CD14-positive monocyte (primary cell): ENCODE measurements at regions not wholly inside any gene's neighbourhood (a gene's known extent, or its start where the extent isn't known, plus 50 kb on each side); places are given as distances from the start of the nearest gene placed in this dataset.
A peak's percentile ranks its signal among the peaks of the same experiment; 100 is the strongest.
"Not testable (repeated sequence)": the region's sequence is repeated elsewhere in the genome, so short reads cannot be mapped to it uniquely, and the experiment has no call there.

Experiments
- DNase-seq, 3 donors: peaks; one replicate each; pipeline ENCODE4 v3.0.0-alpha.2; 2011 to 2022
- H2AFZ ChIP-seq: 2 replicates; pipeline ENCODE4 v1.6.0; 2012; ENCODE audit warnings: mild to moderate bottlenecking, low read depth, low read length, inconsistent platforms; ENCODE audit not compliant: insufficient read depth, poor library complexity, severe bottlenecking
- H3K27ac ChIP-seq, 2 donors: 1 replicate in 1 of 2; 2 replicates in 1 of 2; pipeline ENCODE4 v1.5.1; 2012 to 2013; ENCODE audit warnings: low read length in 2 of 2, control low read depth in 1 of 2, inconsistent platforms in 1 of 2, low read depth in 1 of 2, mild to moderate bottlenecking in 1 of 2
- H3K27me3 ChIP-seq, 2 donors: one replicate each; pipeline versions ENCODE4 v1.6.0 to v1.6.1; 2011 to 2013; ENCODE audit warnings: low read length in 2 of 2; ENCODE audit not compliant: control insufficient read depth in 2 of 2, insufficient read depth in 2 of 2
- H3K36me3 ChIP-seq, 2 donors: replicated peaks in 1 of 2; 1 replicate in 1 of 2; 2 replicates in 1 of 2; pipeline versions ENCODE4 v1.5.1 to v1.6.1; 2012 to 2013; ENCODE audit warnings: low read length in 2 of 2, control low read depth in 1 of 2, inconsistent platforms in 1 of 2, mild to moderate bottlenecking in 1 of 2; ENCODE audit not compliant: insufficient read depth in 2 of 2, control insufficient read depth in 1 of 2
- H3K4me1 ChIP-seq, 2 donors: 1 replicate in 1 of 2; 2 replicates in 1 of 2; pipeline versions ENCODE4 v1.5.1 to v1.6.1; 2012 to 2013; ENCODE audit warnings: low read length in 2 of 2, control low read depth in 1 of 2, inconsistent platforms in 1 of 2, mild to moderate bottlenecking in 1 of 2, moderate library complexity in 1 of 2; ENCODE audit not compliant: insufficient read depth in 2 of 2, control insufficient read depth in 1 of 2
- H3K4me2 ChIP-seq: replicated peaks from 2 replicates; pipeline ENCODE3; 2012; ENCODE audit warnings: low read length, moderate library complexity, mild to moderate bottlenecking; ENCODE audit not compliant: poor library complexity, severe bottlenecking; ENCODE audit errors: extremely low read depth
- H3K4me3 ChIP-seq, 3 experiments: fragments of 200-600 bp in 1 of 3; sonication (generic) in 1 of 3; replicated peaks in 1 of 3; 1 replicate in 2 of 3; 2 replicates in 1 of 3; pipeline ENCODE4 v1.5.1; 2011 to 2013; ENCODE audit warnings: low read length in 3 of 3, mild to moderate bottlenecking in 3 of 3, control low read depth in 2 of 3, low read depth in 2 of 3, inconsistent platforms in 1 of 3, moderate library complexity in 1 of 3
- H3K79me2 ChIP-seq: 2 replicates; pipeline ENCODE4 v1.6.0; 2012; ENCODE audit warnings: mild to moderate bottlenecking, control low read depth, inconsistent platforms, low read length, moderate library complexity; ENCODE audit not compliant: insufficient read depth
- H3K9ac ChIP-seq: 2 replicates; pipeline ENCODE4 v1.6.0; 2017; ENCODE audit warnings: low read length, mild to moderate bottlenecking; ENCODE audit not compliant: insufficient read depth, poor library complexity, severe bottlenecking
- H3K9me3 ChIP-seq, 2 donors: replicated peaks in 1 of 2; 1 replicate in 1 of 2; 2 replicates in 1 of 2; pipeline versions ENCODE4 v1.5.1 to v1.6.1; 2012 to 2013; ENCODE audit warnings: low read length in 2 of 2, control low read depth in 1 of 2; ENCODE audit not compliant: control insufficient read depth in 1 of 2, insufficient read depth in 1 of 2
- H4K20me1 ChIP-seq: 2 replicates; pipeline ENCODE4 v1.6.0; 2012; ENCODE audit warnings: mild to moderate bottlenecking, low read length, control low read depth, moderate library complexity; ENCODE audit not compliant: insufficient read depth
- H3K27ac Mint-ChIP-seq, 7 donors: one replicate each; pipeline ENCODE4 v1.8.0; 2020; ENCODE audit warnings: mild to moderate bottlenecking in 7 of 7, mixed read lengths in 7 of 7, moderate library complexity in 6 of 7, inconsistent platforms in 2 of 7
- H3K27me3 Mint-ChIP-seq, 3 donors: one replicate each; pipeline ENCODE4 v1.8.0; 2021 to 2022; ENCODE audit warnings: low read depth in 3 of 3, mild to moderate bottlenecking in 3 of 3, mixed read lengths in 3 of 3, moderate library complexity in 3 of 3, inconsistent platforms in 1 of 3
- H3K36me3 Mint-ChIP-seq, 2 donors: one replicate each; pipeline ENCODE4 v1.8.0; 2020; ENCODE audit warnings: mixed read lengths in 2 of 2, inconsistent platforms in 1 of 2, mild to moderate bottlenecking in 1 of 2
- H3K4me1 Mint-ChIP-seq: one replicate; pipeline ENCODE4 v1.8.0; 2020; ENCODE audit warnings: mild to moderate bottlenecking, mixed read lengths
- H3K4me3 Mint-ChIP-seq, 2 donors: one replicate each; pipeline ENCODE4 v1.8.0; 2020; ENCODE audit warnings: mild to moderate bottlenecking in 2 of 2, mixed read lengths in 2 of 2, moderate library complexity in 1 of 2
- H3K9me3 Mint-ChIP-seq, 7 donors: one replicate each; pipeline ENCODE4 v1.8.0; 2020 to 2022; ENCODE audit warnings: mixed read lengths in 7 of 7, mild to moderate bottlenecking in 6 of 7, moderate library complexity in 6 of 7, inconsistent platforms in 2 of 7
- WGBS: methylation state at CpG from one replicate; pipeline ENCODE4 v1.1.5; 2013; ENCODE audit warnings: missing lambda C conversion rate; ENCODE audit not compliant: insufficient coverage; 5-methylcytosine and 5-hydroxymethylcytosine counted together
- intact Hi-C, 2 donors: fragments of 100-400 bp; cut with micrococcal nuclease; formaldehyde crosslinking; loops; one replicate each; pipeline versions ENCODE4 v1.15.0 to v1.15.1; 2023
- TF ChIP-seq, protein P1 (sequence below): fragments of 200-600 bp; IDR thresholded peaks from one replicate; pipeline ENCODE4 v1.8.0; 2022; ENCODE audit warnings: antibody characterized with exemption, mild to moderate bottlenecking

DNA sequence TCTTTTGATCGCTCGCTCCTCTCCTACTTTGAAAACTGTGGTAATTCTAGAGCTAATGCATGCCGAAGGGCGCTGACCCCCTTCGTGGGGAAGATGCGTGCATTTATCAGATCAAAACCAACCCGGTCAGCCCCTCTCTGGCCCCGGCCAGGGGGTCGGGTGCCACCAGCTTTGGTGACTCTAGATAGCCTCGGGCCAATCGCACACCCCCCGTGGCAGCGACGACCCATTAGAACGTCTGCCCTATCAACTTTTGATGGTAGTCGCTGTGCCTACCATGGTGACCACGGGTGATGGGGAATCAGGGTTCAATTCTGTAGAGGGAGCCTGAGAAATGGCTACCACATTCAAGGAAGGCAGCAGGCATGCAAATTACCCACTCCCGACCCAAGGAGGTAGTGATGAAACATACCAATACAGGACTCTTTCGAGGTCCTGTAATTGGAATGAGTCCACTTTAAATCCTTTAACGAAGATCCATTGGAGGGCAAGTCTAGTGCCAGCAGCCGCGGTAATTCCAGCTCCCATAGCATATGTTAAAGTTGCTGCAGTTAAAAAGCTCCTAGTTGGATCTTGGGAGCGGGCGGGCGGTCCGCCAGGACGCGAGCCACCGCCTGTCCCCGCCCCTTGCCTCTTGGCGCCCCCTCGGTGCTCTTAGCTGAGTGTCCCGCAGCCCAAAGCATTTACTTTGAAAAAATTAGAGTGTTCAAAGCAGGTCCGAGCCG lies 3898.2 kb upstream of the OR11H1 start:
- peaks cover 0 to 2% (median 0%) of the 10 kb centered on the region in 3 donors for H3K27me3 Mint-ChIP-seq
- no peaks in the 10 kb centered on the region for H3K79me2 ChIP-seq
- H3K4me1 Mint-ChIP-seq, result no peaks in the 10 kb centered on the region
- H4K20me1 ChIP-seq, result no peaks in the 10 kb centered on the region
- H3K9me3 Mint-ChIP-seq, result peaks cover 46 to 59% (median 54%) of the 10 kb centered on the region in 7 donors
- H3K27ac Mint-ChIP-seq, result no peak overlapping the region
- no peak overlapping the region for H3K4me2 ChIP-seq
- H3K9ac ChIP-seq, result no peak overlapping the region
- TF ChIP-seq, protein P1, sequence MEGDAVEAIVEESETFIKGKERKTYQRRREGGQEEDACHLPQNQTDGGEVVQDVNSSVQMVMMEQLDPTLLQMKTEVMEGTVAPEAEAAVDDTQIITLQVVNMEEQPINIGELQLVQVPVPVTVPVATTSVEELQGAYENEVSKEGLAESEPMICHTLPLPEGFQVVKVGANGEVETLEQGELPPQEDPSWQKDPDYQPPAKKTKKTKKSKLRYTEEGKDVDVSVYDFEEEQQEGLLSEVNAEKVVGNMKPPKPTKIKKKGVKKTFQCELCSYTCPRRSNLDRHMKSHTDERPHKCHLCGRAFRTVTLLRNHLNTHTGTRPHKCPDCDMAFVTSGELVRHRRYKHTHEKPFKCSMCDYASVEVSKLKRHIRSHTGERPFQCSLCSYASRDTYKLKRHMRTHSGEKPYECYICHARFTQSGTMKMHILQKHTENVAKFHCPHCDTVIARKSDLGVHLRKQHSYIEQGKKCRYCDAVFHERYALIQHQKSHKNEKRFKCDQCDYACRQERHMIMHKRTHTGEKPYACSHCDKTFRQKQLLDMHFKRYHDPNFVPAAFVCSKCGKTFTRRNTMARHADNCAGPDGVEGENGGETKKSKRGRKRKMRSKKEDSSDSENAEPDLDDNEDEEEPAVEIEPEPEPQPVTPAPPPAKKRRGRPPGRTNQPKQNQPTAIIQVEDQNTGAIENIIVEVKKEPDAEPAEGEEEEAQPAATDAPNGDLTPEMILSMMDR, result no peak
- no peak for DNase-seq
- no peaks in the 10 kb centered on the region for H3K4me1 ChIP-seq
- peak overlapping the region in 1 of 3 experiments; percentile 6 for H3K4me3 ChIP-seq
- H3K27ac ChIP-seq, result no peak overlapping the region
- no peak overlapping the region for H2AFZ ChIP-seq
- no peaks in the 10 kb centered on the region for H3K36me3 ChIP-seq
- no peaks in the 10 kb centered on the region for H3K27me3 ChIP-seq
- no peak overlapping the region for H3K4me3 Mint-ChIP-seq
- WGBS, result 88% methylated on average over 35 of the region's 35 CpGs
- peaks cover 58 to 61% of the 10 kb centered on the region in 2 donors for H3K9me3 ChIP-seq
- intact Hi-C loops, result no loop called here
- no peaks in the 10 kb centered on the region for H3K36me3 Mint-ChIP-seq

DNA sequence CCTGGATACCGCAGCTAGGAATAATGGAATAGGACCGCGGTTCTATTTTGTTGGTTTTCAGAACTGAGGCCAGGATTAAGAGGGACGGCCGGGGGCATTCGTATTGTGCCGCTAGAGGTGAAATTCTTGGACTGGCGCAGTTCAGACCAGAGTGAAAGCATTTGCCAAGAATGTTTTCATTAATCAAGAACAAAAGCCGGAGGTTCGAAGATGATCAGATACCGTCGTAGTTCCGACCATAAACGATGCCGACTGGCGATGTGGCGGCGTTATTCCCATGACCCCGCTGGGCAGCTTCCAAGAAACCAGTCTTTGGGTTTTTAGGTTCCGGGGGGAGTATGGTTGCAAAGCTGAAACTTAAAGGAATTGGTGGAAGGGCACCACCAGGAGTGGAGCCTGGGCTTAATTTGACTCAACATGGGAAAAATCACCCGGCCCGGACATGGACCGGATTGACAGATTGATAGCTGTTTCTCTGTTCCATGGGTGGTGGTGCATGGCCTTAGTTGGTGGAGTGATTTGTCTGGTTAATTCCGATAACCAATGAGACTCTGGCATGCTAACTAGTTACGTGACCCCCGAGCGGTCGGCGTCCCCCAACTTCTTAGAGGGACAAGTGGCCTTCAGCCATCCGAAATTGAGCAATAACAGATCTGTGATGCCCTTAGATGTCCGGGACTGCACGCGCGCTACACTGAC lies 3897.5 kb upstream of the OR11H1 start:
- H3K27me3 ChIP-seq, H3K36me3 ChIP-seq, H3K4me2 ChIP-seq, H3K27me3 Mint-ChIP-seq, H2AFZ ChIP-seq, H3K79me2 ChIP-seq, H3K9ac ChIP-seq, H4K20me1 ChIP-seq, H3K4me1 Mint-ChIP-seq, H3K27ac Mint-ChIP-seq, H3K36me3 Mint-ChIP-seq, intact Hi-C loops, H3K4me1 ChIP-seq, DNase-seq, H3K27ac ChIP-seq, H3K4me3 Mint-ChIP-seq: not testable (repeated sequence)
- peaks cover 54 to 56% of the 10 kb centered on the region in 2 donors for H3K9me3 ChIP-seq
- 96% methylated on average over 33 of the region's 34 CpGs for WGBS
- H3K9me3 Mint-ChIP-seq, result peaks cover 46 to 54% (median 53%) of the 10 kb centered on the region in 7 donors
- peak overlapping the region in 1 of 3 experiments; percentile 6 for H3K4me3 ChIP-seq
